Epithelial cell of proximal tubule (primary cell): ENCODE measurements at regions not wholly inside any gene's neighbourhood (a gene's known extent, or its start where the extent isn't known, plus 50 kb on each side); places are given as distances from the start of the nearest gene placed in this dataset.

Experiments used
- DNase-seq: peaks from one replicate; pipeline ENCODE4 v3.0.0-alpha.2; 2011; ENCODE audit warnings: low read depth
- H3K4me3 ChIP-seq: 2 replicates; pipeline ENCODE4 v1.5.1; 2011; ENCODE audit warnings: low read depth, mild to moderate bottlenecking, low read length
- CTCF ChIP-seq: conservative IDR thresholded peaks from 2 replicates; pipeline ENCODE4 v1.5.1; 2012; ENCODE audit warnings: low read depth, mild to moderate bottlenecking, low read length

- no peak overlapping the region for H3K4me3 ChIP-seq
- no peak for TF ChIP-seq CTCF
- DNase-seq, result no peak
Observed at GRCh38 chr16:86752582-86753175, 174.3 kb downstream of the FOXL1 start.

GRCh38 chr16:86753399-86753798 is 175.1 kb downstream of the FOXL1 start:
- no peak for TF ChIP-seq CTCF
- DNase-seq, result no peak
- H3K4me3 ChIP-seq, result no peak overlapping the region

GRCh38 chr16:86755571-86756006 is 177.2 kb downstream of the FOXL1 start:
- no peak for DNase-seq
- H3K4me3 ChIP-seq, result no peak overlapping the region
- no peak for TF ChIP-seq CTCF

- H3K4me3 ChIP-seq, result no peak overlapping the region
- no peak for TF ChIP-seq CTCF
- DNase-seq, result no peak
Observed at GRCh38 chr16:86756882-86757703, 178.7 kb downstream of the FOXL1 start.

- no peak for DNase-seq
- no peak for TF ChIP-seq CTCF
- no peak overlapping the region for H3K4me3 ChIP-seq
Observed at GRCh38 chr16:86757704-86758040, 179.3 kb downstream of the FOXL1 start.

- DNase-seq, result no peak
- no peak for TF ChIP-seq CTCF
- no peak overlapping the region for H3K4me3 ChIP-seq
Observed at GRCh38 chr16:86758932-86759331, 180.6 kb downstream of the FOXL1 start.
